NCI-H748 (cell line): ENCODE measurements at regions not wholly inside any gene's neighbourhood (a gene's known extent, or its start where the extent isn't known, plus 50 kb on each side); places are given as distances from the start of the nearest gene placed in this dataset.
A peak's percentile ranks its signal among the peaks of the same experiment; 100 is the strongest.
"Not testable (repeated sequence)": the region's sequence is repeated elsewhere in the genome, so short reads cannot be mapped to it uniquely, and the experiment has no call there.

Experiments
- DNase-seq: peaks from one replicate; lab custom pipeline; 2025; ENCODE audit not compliant: unreplicated experiment; lab: John Stamatoyannopoulos, UW

DNA sequence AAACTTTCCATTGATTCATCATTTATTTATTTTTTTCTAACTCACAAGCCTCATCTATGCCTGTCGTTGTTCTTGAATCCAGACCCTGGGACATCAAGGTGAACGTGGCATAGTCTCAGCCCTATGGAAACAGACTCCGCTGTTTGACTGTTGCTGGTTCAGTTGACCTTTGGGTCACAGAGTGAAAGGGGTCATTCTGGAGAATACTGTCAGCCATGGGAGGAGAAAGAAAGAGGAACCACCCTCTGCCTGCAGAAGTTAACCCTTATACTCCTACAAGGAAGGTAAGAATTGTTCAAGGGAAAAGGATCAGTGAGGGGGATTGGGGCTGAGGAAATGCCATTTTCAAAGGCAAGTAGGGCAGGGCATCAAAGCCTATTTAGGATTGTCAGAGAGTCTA is 387.6 kb upstream of the MAF start:
- no peak for DNase-seq

DNA sequence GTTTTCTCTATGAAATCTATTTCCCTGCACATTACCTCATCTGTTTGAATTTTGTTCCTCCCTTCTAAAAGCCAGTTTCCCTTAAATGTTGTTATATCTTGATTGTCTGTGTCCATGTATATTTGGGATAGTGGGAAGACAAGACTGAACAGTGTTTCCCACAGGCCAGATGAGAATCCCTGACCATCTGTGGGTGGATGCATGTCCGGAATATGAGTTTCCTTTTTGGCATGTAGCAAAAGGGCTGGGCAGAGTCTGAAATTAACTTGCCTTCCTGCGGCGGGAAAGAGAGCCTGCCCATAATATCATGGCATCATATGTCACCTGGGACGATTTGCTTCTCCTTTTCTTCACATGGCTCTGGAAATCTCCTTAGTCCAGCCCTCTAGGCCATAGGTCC is 385.8 kb upstream of the MAF start:
- no peak for DNase-seq

DNA sequence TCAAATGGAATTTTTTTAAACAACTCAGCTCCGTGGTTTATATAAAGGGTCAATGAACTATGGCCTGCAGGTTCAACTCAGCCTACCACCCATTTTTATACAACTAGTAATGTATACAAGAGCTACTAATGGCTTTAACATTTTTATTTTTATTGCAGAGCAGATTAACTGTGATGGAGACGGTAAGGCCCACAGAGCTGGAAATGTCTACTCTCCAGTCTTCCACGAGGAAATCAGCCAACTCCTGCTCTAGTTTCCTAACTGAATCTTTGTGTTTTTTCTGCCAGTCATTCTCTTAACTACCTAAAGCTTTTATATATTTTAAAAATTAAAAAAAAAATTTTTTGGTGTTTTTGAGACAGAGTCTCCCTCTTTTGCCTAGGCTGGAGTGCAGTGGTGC is 385.1 kb upstream of the MAF start:
- no peak for DNase-seq

GRCh38 chr16:79984149-79984548 is 383.6 kb upstream of the MAF start:
- DNase-seq: not testable (repeated sequence)

GRCh38 chr16:79982862-79983261 is 382.3 kb upstream of the MAF start:
- DNase-seq: no peak

DNA sequence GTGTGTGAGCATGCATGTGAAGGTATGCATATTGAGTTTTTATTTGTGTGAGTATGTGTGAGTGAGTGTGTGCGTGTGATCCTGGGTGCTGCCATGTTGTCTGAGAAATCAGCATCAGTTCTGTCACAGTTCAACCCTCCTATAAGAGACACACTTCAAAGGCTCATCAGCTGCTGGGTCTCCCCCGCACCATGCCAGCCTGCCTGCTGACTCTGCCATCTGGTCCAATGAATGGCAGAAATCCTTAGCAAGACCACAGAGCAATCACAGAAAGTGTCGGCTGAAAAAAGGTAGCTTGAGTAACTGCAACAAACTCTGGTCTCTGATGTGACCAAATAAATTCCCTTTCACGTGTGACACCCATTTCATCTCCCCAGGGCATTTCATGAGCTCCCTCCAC is 381.8 kb upstream of the MAF start:
- no peak for DNase-seq

GRCh38 chr16:79981814-79982213 is 381.3 kb upstream of the MAF start:
- no peak for DNase-seq

GRCh38 chr16:79980650-79981521 is 380.3 kb upstream of the MAF start:
- peak; percentile 41 for DNase-seq

DNA sequence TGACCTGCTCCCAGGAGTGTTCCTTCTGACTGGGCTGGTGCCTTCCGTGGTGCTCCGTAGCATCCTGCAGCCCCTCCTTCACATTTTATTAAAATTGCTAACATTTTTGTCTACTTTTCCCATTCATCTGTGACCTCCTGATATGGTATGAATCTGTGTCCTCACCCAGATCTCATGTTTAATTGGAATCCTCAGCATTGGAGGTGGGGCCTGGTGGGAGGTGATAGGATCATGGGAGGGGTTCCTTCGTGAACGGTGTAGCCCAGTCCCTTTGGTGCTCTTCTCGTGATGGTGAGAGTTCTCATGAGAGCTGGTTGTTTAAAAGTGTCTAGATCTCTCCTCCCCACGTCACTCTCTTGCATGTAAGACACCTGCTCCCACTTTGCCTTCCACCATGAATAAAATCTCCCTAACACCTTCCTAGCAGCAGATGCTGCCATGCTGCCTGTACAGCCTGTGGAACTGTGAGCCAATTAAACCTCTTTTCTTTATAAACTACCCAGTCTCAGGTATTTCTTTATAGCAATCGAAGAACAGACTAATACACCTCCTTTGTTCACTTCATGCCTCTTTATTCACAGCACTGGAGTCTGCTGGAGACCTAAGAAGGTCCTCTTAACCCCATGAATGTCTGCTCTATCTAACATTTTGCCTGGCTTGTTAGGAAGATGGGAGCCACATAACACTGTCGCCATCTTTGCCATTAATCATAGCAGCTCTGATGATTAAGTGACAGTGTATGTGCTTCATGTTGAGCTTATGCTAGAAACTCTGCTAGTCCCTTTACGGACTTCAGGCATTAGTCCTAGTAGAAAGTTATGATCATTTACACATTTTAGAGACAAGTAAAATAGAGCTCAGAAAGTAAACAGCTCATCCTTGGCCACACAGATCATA is 377.7 kb upstream of the MAF start:
- DNase-seq: no peak

- DNase-seq: no peak
Measured at GRCh38 chr16:79973320-79973719, 372.8 kb upstream of the MAF start.

DNA sequence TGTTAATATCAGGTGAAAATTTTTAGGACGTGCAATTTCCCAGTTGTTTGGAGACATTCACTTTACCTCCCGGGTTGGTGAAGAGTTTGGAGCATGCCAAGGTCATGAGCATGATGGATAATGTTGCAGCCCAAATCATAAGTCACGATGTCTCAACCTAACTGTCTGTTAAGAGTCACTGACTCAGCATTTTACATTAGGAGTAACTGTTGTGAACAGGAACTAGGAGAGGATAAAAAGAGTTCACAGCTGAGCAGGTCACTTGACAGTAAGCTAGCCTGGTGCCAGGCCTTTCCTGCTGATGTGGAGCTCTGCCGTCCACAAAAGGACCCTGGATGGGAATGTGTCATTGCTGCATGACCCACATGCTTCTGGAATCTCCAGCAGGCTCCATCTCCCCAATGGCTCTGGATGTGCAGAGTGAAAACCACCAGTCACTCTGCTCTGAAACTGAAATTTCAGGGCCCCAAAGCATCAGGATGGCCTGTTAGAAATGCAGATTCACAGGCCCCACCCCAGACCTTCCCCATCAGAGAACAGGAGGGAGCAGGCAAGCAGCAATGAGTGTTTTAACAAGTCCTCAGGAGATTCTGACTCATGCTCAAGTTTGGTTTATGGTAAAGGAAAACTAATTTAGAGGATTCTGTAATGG is 371.6 kb upstream of the MAF start:
- no peak for DNase-seq

DNA sequence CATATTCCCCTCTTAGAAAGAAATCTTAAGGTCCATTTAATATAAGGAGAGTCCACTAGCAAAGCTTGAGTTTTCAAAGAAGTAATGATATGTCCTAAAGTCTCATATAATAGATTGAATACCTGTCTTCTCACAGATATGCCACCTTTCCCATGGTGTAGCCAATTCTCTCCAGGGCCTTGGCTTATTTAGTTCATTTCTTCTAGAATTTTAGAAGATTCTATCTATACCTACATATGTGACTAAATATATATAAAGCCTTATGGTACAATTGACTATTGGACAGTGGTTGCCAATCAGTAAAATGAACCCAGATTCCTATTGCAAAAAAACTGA is 370.7 kb upstream of the MAF start:
- no peak for DNase-seq

DNA sequence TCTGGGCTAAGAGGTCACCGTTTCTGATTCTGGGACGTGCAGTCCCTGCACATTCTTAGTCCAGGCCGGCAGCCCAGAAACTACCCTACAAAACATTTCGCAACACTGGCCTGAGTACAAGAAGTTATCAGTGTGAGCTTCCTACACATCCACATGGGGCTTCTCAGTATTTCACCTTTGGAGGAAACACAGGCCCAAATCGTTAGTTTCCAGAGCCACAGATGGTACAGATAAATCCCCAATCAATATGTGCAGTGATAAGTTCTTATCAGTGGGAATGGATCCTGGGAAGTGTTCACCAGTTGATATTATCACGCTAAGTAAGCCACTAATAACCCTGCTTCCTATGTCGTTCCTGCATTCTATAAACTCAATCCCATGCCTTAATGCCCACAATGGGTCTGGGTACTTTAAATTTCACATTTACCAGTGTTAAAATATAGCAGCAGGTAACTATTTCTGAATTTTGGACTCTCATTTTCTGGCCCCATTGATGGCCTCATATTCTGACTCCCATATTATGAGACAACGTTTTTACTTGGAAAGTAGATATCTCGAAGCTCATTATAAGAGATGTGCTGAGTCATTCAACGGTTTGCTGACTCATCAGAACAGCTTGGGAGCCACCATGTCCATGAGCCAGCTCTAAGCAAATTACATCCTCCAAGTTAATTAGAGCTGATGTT is 370.2 kb upstream of the MAF start:
- DNase-seq: no peak

DNA sequence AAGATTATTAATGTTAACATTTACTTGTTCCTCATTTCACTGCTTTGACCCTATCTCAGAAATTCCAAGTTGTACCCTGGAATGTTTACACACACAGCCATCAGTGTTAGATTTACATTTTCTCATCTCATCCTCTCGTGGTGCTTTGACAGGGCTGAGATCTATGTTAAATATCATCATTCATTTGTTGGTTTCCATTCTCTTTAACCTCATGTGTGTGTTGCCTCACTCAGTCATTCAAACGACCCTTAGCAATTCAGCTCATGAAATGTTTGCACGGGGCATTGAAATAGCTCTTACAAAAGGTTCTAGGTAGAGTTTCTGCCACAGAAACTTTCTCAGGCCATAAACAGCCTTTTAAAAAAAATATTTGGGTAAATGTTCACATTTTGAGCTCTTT is 369.6 kb upstream of the MAF start:
- no peak for DNase-seq

- no peak for DNase-seq
Measured at GRCh38 chr16:79969458-79969857, 368.9 kb upstream of the MAF start.

GRCh38 chr16:79966226-79966625 is 365.7 kb upstream of the MAF start:
- DNase-seq: no peak

DNA sequence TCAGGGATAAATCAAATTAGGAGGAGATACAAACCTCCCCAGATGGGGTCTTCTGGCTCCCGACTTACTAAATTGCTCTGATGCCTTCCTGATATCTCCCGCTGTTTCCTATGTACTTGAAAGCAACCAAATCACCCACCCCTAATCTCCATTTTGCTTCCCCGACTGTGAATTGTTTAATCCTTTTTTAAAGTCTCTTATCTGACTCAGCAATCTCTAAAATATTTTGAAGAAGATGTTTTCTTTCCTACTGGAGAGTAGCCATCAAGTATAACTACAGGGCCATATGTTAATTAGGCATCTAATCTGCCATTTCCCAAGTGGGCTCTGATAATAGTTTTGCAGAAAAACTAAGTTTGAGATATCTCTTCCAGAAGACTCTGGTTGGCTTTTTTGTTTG is 365.2 kb upstream of the MAF start:
- DNase-seq: no peak

GRCh38 chr16:79964104-79964503 is 363.6 kb upstream of the MAF start:
- DNase-seq: no peak

DNA sequence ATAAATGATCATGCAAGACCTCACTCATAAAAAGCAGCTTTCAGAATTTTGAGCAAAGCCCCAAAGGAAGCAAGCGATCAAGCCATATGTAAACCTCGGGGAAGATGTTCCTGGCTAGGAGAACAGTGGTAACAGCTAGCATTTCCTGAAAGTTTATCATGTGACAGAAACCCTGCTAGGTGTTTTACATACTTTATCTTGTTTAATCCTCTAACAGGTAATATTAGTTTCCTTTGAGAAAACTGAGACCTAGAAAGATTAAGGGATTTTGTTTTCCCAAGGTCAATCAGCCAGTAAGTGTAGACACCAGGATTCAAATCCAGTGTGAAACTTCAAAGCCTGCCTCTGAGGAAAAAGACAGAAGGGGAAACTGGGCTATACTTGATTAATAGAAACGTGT is 362.4 kb upstream of the MAF start:
- no peak for DNase-seq

DNA sequence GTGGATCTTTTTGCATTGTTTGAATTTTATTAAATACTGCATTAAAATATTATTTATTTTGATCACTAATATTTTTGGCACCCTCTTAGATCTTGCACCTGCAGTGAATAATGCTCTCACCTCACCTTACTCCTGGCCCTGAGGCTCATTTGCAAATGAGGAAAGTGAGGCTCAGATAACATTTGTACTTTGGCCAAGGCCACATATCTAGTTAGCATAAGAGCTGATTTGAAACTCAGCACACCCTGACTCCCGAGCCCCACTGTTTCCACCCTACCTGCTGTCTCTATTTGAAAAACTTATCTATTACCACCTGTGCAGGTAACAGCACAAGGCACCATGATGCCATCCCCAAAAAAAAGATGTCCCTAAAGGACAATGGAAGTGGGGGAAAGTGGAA is 358.7 kb upstream of the MAF start:
- DNase-seq: no peak
